Stimulated activated CD8-positive, alpha-beta memory T cell treated with anti-CD3 and anti-CD28 coated beads, Interleukin-2, amount 100 ng/mL, for 48 hours (primary cell): ENCODE measurements at regions not wholly inside any gene's neighbourhood (a gene's known extent, or its start where the extent isn't known, plus 50 kb on each side); places are given as distances from the start of the nearest gene placed in this dataset.

Source experiments
- DNase-seq, 2 donors: peaks; one replicate each; pipeline ENCODE4 v3.0.0-alpha.2; 2020; ENCODE audit warnings: low read depth in 2 of 2

DNA sequence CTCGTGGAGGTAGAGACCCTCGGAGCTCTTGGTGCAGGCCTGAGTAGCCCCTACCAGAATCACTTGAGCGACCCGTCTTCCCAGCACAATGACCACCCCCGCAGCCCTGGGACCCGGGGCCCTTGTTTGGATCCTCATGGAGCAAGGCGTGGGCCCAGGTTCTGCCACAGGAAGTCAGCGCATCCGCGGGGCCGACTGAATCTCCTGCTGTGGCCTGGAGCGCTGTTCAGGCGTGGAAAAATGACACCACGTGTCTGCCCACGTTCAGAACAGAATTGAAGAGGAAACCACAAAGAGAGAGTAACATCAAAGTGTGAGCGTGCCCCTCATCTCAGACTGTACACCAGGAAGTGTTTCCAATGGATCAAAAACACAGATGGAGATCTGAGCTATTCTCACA lies 1479.2 kb downstream of the TBC1D22A start:
- no peak for DNase-seq

DNA sequence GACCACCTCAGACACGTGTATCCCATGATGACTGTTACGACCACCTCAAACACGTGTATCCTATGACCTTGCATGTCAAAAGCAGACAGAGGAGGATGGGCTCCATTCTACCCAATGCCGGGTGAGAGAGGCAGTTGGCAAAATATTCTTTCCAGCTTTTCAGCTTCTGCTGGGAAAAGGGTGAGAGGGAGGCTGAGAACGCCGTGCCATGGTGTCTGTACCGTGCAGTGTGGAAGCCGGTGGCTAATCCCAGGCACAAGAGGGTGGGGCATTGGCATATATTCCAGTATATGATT lies 1478.4 kb downstream of the TBC1D22A start:
- no peak for DNase-seq

DNA sequence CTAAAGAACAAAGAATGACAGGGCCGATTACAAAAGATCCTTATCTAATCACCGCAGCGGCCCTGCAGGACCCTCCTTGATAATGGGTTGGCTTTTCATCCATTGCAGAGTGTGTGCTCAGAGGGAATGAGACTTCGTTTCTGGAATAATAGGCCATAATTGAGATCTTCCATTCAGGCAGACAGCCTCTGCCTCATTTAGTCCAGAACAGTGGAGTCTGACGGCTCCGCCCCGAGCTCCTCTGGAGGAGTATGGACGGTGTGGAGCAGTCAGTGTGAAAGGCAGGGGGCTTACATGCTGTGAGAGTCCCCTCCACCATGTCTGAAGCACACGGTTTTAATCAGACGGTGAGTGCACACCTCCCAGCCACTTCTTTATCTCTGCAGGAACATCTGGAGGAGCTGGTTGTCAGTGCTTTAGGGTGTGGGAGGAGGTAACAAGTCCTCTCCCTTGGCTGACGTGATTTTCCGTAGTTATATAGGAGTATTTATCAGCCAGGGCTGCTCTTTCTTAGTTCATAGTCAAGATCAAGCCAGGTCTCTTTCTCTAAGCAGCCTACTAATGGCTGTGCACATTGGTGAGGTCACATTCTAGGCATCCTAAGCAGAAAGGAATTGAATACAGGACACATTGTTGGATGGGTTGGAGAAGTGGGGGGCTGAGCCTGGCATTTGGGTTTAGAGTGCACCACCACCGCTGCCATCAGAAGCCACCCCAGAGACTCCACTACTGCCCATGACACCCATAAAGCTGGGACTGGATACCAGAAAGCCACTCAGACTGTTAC lies 1477.9 kb downstream of the TBC1D22A start:
- DNase-seq: no peak

DNA sequence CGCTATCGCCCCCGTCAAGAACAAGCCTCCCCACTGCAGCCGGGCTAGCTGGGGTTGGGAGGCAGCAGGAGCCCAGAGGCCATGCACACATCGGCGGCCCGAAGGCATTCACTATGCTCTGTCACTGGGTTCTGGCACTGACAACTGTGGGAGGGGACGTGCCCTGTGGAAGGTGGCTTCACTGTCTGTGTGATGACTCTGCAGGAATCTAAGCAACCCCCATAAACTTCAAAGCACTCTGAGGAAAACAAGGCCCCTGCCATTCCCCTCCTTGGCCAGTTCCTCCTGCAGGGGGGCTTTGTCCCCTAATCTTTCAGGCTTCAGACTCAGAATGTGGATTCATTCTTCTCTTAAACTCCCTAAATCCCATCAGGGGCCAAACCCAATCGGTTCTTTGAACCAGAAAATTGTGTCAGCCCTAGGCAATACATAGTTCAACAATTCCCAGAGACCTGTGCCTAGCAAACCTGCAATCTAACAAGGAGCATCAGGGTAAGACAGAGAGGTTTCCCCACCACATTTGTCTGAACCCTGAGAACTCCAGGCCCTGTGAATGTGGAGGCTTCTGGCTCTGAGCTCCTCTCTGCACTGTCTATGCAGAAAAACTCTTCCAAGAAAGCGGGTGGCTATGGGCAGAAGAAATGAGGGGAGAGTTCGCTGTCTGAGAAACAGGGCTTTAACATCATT lies 1477.2 kb downstream of the TBC1D22A start:
- no peak for DNase-seq

DNA sequence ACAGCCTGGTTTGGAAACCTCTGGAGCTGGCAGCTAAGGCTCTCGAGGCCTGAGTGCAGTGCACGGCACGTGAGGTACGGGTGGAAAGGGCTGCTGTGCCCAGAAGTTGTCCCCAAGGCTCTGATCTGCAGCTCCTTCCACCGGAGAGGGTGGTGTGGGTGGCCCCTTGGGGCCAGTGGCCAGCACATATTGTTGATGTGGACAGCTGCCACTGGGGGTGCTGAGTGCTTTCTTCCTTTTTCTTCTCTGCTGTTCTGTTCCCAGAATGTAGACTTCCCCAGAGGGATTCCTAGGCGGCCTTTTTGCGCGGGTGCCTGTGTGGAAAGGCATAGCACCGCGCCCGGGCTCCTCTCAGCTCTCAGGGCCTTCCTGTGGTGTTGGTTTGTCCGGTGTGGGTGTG lies 1476.5 kb downstream of the TBC1D22A start:
- no peak for DNase-seq

DNA sequence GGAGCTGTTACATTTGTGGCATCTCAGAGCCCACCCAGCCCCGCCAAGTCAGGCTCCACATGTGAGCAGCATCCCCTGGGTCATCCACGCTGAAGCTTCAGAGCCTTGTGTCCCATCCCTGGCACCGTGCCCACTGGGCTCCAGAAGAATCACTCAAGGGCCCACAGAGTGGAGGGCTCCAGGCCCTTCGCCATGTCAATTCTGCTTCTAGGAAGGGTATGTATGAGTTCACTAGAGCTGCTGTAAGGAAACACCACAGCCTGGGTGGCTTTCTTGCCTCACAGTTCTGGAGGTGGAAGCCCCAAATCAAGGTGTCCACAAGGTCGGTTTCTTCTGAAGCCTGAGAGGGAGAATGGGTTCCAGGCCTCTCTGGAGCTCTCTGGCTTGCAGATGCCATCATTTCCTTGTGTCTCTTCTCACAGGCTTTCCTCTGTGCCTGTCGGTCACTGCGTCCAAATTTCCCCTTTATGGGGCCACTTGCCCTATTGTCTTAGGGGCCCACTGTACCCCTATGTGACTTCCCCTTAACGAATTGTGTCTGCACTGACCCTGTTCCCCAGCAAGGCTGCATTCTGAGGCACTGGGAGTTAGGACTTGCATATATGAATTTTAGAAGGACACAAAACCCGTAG lies 1476.0 kb downstream of the TBC1D22A start:
- no peak for DNase-seq

DNA sequence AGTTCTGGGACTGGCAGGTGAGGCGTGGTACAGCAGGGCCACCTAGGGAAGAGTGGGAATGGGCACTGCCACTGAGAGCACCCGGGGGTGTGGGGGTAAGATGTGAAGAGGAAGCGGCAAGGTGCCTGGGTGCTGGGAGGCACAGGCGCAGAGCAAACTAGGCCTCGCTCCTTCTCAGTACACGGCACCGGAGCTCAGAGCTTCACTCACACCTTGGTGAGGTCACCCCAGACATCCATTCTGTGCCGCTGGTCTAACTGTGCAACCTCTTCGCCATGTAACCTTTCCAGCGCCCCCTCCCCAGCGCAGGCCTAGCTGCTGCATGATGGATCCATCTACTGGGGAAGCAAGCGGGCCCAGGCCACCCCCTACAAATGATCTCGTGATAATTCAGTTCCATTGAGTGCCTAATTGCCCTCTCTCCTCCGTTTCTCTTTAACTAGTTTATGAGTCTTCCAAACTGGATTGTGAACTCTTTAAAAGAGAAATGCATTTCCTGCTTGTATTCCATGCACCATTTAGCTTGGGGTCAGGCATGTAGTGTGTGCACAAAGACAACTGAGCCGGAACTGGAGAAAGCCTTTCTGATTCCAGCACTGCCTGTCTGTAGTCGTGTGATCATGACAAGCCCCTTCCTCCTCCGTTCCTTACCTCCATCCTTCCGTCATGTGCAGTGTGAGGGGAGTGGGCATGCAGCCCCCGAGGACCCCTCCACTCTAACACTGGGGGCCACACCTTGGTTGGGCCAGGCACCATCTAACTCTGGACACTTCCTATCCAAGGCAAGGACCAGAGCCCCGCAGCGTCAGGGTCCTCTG lies 1475.2 kb downstream of the TBC1D22A start:
- no peak for DNase-seq

DNA sequence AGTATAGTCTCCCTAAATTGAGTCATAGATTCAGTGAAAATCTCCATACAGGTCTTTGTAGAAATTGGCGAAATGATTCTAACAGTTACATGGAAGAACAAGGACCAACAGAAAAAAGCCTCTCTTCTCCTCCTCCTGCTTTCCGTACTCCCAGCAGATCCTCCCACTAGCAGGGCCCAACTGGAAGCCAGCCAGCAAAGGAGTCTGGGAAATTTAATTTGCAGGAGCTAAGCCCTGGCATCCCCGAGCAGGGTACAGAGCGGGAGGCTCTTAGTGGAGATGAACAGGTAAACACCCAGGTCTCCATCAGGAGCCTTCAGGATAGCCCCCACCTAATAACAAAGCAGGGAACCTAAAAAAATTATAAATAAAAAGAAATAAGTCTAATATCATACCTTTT lies 1473.8 kb downstream of the TBC1D22A start:
- no peak for DNase-seq

DNA sequence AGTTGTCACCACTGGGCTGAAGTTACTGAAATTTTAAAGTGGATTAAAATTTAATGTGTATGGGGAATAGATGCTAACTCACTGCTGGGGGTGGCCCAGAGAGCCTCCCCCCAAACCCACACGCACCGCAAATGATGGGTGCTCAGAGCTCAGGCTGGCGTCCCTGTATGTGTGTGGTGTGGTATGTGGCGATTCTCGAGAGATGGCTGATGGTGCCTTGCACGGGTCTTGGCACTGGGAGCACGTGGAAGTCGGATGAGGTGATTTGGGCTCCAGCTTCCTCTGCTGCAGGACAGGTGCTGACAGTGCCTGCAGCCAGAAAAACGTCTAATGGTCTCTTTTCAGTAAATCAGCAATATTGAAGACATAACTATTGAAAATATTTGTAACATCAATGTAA lies 1473.3 kb downstream of the TBC1D22A start:
- no peak for DNase-seq

DNA sequence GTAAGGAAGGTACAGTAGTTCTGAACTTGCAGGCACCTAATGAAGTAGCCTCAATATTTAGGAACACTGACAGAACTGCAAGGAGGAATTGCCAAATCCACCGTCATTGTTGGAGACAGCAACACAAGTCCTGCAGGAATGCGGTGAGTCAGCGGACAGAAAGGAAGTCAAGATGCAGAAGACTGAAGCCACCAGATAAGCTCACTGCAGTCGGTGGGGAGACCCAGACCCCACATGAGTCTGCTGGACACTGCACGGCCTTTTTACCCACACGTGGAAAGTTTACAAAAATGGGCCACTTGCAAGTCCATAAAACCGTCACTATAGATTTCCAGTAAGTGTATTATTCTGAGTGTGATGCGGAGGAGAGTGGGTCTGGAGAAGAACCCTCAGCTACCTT lies 1471.6 kb downstream of the TBC1D22A start:
- no peak for DNase-seq

DNA sequence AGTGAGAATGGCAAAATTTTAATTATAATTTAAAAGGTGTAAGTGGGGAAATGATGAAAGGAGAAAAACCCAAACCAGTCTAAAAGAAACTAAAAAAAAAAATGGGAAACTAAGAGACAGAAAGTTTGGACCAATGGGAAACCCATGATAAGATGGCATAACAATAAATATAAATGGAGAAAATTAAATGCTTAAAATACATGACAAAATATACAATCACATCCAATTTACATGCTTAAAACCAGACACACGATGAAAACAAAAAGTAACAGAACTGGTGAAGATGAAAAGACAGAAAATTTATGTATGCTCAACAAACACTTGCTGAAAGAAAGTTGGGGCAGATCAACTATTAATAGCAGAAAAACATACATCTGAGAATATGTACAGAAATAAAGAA lies 1471.1 kb downstream of the TBC1D22A start:
- no peak for DNase-seq

DNA sequence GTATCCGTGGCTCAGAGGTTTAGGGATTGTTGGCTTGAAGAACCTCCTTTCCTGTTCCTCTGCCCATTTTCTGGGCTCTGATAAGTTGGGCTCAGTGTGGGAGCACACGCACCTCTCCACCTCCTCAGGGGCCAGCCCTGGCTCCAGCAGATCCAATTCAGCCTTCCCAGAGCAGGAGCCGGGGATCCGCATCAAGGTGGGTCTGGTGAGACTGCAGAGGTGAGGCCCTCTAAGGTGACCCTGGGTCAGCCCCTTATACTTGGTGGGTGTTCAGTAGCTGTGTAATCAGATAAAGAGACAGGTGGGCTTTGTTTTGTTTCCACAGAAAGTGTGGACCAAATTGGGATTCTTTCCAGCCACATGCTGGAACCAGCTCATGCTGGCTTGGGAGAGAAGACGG lies 1466.0 kb downstream of the TBC1D22A start:
- no peak for DNase-seq

DNA sequence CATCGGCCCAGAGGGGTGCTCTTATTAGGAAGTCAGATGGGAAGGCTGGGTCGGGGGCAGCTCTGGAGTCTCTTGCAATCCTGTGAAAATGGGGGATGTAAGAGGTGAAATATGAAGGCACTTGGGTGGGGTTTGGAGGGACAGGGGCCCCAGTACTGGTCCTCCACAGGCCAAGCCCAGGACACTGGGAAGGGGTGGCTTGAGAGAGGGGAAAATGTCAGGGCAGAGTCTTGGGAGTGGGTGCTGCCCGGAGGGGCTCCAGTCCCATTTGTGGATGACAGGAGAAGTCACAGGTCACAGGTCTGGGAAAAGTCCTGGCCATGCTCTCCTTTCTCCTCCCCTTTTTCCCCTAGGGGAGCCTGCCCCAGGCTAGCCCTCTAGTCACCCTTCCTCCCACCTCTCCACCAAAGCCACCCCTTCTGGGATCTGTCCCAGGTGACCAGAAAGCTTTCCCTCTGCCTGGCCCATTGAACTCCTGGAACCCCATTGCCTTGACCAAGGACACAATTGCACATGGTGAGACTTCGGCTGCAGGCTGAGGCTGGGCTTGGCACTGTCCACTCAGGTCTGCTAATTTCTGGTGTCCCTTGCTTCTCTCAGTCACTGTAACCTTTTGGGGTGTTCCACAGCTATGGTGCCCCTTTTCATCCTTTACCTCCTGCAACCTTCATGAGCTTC lies 1465.0 kb downstream of the TBC1D22A start:
- no peak for DNase-seq

DNA sequence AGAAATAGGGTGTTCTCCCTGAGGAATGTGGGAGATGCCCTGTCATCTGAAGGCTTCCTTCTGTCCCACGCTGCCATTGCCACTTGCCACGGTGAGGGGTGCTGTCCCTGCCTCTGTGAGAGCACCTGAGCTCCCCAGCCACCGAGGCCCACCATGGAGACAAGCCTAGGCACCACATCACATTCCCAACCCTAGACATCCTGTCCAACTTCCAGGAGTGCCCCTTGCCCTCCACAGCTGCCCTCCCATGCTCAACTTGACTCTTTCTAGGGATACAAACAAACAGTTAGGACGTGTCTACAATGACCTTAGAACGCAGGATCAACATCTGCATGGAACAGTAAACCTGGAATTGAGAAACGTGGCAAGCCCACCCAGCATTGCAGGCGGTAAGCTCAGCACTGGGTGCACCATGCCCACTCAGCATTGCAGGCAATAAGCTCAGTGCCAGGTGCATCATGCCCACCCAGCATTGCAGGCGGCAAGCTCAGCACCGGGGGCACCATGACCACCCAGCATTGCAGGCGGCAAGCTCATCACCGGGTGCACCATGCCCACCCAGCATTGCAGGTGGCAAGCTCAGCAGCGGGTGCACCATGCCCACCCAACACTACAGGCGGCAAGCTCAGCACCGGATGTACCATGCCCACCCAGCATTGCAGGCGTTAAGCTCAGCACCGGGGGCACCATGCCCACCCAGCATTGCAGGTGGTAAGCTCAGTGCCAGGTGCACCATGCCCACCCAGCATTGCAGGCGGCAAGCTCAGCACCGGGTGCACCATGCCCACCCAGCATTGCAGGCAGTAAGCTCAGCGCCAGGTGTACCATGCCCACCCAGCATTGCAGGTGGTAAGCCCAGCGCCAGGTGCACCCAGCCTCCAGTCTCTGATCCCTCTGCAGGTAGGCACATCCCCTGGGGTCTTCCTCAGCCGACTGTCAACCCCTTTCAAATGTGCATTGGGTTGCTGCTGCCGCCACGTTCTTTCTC lies 1463.9 kb downstream of the TBC1D22A start:
- no peak for DNase-seq

DNA sequence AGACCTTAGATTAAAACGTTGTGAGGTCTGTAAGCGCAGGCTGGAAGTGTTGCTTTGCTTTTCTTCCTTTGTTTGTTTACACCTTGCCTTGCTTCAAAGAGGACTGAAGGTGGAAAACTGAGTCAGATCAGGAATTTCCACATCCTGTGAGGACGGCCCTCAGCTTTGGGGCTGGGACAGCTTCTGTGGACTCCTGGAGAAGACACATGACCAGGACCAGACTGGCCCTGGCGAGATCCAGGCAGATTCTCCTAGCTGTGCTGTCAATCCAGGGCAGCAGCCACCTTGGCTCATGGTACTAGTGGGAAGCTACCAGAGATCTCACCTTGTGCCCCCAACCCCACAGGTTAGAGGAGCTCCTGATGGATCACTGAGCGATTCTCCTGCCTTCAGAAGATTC lies 1461.9 kb downstream of the TBC1D22A start:
- no peak for DNase-seq

DNA sequence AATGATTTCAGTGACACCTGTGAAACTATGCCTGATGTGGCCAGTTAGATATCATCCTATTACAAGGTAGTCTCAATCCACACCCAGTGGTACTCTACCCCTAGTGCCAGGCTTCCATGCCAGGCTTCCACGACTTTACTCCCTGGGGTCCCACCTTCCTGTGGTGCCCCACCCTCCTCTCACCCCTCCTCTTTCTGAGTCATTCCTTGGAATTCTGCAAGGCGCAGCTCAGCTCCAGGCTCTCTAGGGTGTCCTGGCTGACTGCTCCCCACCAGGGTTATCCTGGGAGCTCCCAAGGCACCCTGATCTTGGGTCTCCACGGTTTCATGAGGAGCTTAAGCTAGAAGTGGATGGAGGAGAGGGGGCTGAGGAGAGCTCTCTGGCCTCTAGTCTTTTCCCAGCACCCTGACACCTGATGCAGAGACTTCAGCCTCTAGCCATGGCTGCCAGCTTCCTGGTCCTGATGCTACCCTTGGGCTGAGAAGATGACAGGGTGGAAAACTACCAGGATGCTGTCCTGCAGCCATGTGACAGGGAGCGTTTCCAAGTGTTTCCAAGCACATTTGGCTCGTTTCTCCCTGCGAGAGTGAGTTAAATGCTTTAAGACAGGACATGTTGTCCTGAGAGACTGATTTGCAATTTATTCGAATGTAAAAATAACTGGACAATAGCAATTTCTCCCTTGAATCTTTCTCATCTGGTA lies 1461.2 kb downstream of the TBC1D22A start:
- DNase-seq: no peak

DNA sequence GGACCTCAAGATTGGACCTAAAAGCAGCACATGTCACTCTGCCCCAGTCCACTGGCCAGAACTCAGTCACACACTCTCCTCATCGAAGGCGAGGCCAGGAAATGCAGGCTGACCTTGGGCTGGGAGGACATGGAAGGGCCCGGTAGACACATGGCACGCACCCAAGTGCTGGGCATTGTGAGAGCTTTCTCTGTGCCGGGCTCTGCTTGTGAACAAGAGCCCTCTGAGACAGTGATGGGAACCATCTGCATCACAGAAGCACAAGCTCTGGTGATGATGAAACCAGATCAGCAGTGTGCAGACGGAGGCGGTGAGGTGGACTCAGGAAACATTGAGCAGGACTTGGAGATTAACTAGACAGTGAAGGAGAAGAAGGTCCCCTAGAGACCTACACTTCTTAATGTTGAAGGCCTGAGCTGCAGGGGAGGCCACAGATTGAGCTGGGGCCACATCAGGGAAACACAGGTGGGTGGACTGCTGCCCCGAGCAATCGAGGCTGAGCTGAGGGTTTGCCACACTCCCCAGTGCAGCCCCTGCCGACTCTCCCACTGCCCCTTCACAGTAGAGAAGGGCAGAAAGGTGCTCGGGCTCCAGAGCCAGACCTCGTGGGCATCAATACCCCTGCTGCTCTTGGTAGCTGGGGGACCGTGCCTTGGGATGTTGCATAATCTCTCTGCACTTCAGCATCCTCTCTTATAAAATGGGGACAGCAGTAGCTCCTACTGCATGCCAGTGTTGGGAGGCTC lies 1460.5 kb downstream of the TBC1D22A start:
- DNase-seq: no peak

DNA sequence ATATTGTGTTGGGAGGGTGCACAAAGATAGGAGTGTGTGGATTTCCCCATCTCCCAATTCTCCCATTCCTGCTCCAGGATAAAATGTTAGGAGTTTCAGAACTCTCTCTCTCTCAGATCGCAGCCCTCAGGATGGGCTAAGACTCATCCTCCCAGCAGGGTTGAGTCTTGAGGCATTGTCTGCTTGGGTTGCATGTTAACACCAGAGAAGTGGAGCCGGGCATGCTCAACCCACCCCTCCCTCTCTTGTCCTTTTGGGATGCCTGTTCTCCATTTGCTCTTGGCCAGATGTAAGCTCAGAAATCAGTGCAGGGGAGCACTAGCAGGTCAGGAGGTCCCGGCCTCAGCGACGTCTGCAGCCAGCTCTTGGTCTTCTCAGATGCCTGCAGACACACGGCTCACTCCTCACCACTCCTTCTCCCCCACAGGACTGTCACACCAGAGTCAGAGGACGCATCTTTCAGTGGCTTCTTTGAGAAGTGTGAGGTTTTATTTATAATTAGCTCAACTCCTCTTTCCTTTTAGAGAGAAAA lies 1456.5 kb downstream of the TBC1D22A start:
- DNase-seq: no peak

DNA sequence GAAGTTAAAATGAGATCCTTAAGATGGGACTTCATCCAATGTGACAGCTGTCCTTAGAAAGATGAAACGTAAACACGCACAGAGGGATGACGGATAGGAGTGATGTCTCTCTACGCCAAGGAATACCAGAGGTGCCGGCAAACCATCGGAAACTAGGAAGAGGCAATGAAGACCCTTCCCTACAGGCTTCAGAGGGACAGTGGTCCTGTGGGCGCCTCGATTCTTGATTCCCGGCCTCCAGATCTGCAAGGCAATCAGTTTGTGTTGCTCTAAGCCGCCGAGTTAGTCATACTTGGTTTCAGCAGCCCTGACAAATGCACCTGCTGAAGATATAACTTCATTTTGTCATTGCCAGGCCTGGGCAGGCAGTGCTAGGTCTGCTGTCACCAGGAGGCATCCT lies 1455.1 kb downstream of the TBC1D22A start:
- DNase-seq: no peak
